Medulla oblongata (tissue), 1 donor: ENCODE measurements at regions not wholly inside any gene's neighbourhood (a gene's known extent, or its start where the extent isn't known, plus 50 kb on each side); places are given as distances from the start of the nearest gene placed in this dataset.

Experiments
- DNase-seq: peaks from one replicate; pipeline ENCODE4 v3.0.0-alpha.2; 2015; ENCODE audit errors: extremely low spot score

DNA sequence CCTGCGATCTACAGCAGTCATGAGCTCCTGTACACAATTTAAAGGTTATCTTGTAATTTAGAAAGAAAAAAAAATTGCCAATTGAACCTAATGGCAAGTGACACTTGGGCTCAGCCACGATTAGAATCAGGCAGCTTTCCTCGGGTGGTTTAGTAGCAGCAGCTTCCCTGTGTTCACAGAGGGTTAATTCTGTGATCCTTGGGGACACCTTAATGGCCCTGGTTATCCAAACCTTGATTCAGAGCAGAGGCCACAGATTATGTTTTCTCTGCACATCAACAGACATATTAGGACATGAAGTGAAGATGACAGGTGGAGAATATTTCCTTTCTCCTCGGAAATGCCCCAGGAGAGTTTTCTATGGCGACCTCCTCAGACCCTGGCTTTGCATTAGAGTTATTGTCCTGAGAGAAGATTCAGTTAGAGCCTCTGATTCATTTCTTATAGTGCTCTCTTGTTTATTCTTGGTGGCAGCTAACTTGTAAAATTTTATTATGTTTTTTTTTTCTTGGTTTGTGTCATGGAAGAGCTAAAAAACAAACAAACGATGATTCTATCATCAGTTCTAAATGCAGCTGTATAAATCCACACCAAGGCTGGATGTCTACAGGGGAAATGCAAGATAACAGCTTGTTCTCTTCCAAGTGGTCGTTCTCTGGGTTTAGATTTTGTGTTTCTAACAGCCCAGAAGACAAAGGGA, 351.2 kb upstream of the DYNLRB2 start:
- no peak for DNase-seq

DNA sequence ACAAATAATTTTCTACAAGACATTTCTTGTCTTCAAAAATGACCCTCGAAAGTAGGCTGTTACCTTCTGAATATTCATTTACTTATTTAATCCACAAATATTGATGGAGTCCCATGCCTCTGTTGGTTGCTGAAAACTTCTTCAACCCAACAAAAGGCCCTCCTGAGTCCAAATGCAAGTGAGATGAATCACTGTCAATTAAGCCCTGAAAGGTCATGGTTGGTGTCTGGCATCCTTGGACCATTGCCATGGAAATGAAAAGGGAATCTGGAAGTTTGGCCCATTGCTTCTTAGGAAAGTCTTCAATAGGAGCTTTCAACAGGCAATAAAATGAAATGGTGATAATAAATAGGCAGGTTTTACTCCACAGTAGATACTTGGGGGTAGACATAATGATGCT, 364.7 kb upstream of the DYNLRB2 start:
- no peak for DNase-seq

DNA sequence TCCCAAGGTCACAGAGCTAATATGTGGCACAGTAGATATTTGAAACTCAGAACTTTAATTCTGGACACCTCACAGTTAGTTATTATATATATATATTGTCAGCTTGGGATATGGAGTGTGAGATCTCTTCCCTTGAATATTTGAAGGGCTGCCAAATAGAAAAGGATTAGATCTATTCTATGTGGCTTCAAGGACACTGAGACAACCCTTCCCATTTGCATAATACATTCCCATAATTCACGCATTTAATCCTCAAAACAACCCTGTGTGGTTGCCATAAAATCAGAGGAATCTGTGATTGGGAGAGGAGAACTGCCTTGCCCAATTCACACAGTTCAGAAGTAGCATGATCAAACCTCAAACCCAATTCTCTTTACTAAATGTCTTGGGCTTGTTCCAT, 365.8 kb upstream of the DYNLRB2 start:
- no peak for DNase-seq

DNA sequence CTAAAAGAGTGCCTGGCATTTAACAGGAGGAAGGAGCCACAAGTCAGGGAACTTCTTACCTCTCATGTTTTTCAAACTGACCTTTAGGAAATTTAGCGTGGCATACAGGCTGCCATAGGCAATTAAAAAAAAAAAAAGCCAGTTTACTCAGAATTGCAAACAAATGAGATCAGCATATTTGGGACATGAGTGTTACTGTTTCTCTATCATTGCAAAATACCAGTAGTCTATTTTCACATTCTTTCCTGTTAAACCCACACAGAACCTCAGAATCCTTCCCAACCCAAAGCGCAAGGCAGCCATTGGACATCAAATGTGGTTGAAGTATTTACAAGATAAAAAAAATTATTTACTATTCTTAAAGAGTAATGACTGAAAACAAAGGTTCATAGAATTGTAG, 366.4 kb upstream of the DYNLRB2 start:
- no peak for DNase-seq

DNA sequence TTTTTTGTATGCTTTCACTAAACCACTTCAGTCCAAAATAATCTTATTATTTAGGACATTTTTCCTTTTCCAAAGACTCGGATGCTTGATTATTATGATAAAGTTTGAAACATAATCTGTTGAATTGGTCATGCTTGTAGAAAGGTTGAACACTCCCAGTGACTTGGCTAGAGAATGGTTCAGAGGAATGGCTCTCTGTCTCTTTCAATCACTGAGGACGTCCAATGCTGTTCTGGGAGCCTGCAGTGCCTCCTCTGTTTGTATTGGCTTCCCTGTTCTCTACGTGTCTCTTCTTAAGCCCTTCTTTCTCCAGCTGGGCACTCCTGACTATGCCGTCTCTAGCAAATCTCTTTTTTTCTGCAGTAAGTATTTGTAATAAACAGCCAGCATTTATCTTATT, 369.0 kb upstream of the DYNLRB2 start:
- no peak for DNase-seq

DNA sequence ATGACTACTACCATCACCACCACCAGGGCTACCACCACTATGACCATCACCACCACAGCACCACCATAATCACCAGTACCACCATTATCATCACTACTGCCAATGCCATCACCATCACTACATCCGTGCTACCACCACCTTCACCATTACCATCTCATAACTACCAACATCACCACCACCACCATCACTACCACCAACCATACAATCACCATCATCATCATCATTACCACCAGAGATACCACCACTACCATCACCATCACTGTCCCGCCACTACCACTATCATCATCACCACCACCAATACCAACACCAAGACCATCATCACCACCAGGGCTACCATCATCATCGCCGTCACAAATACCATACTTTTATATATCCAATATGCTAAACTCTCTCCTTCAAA, 369.6 kb upstream of the DYNLRB2 start:
- no peak for DNase-seq

DNA sequence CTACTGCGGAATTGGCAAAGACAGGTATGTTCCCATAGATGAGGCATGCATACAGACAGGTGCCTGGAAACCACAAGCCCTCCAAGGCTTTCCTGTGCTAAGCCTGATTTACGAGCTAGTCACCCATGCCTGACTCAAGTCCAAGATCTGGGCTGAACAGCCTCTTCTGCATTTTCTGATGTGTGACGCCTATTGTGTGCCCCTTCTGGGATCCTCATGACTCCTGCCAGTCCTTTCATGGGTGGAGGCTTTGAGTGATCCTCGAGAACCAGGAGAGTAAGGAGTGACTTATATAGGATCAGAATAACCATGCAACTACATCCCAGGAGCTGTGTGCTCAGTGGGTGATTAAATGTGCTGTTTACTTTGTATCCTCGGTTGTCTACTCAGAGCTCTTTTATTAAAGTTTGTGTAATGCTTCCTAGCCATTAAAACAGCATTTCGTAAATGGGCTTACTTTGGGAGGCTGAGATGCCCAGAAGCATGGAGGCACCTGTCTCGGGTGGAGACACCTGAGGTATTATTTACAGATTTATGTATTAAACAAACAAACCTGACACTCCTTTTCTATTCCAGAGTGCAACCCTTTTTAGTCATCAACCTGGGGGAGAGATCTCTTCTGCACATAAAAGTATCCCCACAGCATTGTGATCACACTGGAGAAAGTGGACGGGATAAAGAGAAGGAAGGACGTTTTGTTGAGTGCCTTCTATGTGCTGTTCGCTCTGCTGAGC, 373.0 kb upstream of the DYNLRB2 start:
- no peak for DNase-seq

DNA sequence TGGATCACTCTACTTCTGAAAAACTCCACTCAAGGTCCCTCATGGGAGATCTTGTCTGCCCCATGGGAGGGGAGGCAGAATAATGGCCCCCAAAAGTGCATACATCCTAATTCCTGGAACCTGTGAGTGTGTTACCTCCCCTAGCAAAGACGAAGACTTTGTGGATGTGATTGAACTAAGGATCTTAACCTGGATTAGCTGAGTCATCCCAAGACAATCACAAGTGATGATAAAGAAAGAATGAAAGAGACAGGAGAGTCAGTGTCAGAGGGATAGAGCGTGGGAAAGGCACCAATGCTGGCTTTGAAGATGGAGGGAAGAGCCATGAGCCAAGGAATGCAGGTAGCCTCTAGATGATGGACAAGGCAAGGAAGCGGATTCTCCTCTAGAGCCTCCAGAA, 374.7 kb upstream of the DYNLRB2 start:
- DNase-seq, result no peak

DNA sequence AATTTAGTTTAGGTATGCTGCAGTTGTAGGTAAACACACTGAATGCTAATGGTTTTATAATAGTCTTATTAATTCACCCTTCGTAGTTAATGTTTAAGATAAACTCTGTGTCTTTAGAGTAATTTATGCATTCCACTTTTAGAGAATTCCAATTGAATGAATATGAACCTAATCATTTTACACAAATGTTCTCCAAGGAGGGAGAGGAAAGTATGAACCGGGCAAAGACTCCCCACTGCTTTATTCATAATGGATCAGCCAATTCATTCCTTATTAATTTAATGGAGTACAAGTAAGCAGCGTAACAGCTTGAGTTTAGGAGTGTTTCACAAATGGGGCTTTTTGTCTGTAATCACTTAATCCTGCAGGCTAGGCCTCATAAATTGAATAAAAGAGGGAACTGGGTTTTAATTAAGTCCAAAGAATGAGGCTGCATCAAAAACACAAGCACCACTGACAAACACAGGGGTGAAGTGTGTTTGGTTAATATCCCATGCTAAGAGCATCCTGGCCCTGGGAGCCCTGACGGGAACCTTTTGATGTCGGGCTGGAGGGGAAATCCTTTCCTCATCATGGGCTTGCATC, 375.7 kb upstream of the DYNLRB2 start:
- DNase-seq, result no peak

DNA sequence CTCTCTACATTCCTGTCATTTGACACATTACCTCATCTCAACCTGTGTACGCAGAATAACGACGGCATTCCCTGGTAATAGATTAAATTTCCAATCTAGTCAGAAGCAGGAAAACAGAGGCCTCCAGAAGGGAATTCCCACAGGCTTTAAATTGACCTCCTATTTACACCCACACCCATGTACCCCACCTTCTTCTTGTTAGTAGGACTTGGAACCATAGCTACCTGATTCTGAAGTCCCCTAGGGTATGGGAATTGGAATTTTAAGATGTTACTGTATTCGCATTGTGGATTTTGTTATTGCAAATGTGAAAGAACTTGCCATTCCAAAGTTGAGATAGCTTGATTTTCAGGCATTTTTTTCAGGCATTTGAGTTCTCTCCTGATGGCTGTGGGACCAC, 377.5 kb upstream of the DYNLRB2 start:
- DNase-seq, result no peak

DNA sequence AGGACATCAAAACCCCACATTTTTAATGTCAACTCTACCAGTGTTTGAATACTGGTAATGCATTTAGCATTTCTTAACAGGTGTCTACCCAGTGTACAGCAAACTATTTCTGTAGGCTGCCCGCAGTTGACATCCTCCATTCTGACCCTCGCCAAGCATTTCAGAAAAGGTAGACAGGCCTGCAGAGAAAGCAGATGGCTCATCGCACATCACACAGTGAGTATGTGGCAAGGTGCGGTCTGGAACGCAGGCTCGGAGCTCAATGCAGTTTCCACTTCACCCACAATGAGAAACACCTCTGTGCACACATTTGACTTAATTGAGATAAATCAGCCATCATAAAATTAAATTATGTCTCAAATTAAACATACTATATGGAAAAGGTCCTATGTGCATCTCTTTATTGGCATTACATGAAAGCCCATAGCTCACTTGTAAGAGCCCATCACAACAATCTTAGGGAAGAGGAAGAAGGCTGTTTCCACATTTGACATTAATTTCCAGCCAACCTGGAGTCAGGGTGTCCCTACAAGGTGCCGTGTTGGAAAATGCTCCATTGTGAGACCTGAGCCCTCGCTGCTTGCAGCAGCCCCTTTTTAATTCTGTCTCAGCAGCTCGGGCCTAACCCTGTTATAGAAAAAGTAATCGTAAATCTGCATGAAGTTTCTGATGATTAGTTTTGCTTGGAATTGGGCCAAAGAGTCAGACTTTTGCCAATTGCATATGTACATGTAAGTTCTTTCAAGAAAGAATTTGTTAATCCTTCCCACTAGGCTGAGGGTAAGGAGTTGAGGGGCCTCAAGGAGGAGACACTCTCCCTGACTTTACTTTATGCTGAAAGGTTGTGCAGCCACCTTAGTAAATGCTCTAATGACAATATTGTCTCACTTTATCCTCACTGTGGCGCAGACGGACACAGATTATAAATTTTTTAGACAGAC, 378.7 kb upstream of the DYNLRB2 start:
- no peak for DNase-seq

DNA sequence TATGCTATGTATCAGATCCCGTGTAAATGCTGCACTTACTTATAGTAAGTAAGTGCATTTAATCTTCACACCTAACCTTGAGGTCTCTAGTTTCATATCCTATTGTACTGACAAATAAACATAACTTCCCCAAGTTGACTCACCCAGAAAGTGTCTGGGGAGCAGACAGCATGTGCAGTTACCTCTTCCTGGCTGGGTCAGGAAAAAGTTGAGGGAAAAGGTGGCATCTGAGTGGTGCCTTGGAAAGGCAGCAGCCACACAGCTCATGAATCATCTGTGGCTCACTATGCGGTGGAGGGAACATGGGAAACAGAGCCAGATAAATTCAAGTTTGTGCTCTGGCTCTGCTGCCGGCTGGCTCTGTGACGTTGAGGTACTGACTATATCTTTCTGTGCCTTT, 382.0 kb upstream of the DYNLRB2 start:
- no peak for DNase-seq

DNA sequence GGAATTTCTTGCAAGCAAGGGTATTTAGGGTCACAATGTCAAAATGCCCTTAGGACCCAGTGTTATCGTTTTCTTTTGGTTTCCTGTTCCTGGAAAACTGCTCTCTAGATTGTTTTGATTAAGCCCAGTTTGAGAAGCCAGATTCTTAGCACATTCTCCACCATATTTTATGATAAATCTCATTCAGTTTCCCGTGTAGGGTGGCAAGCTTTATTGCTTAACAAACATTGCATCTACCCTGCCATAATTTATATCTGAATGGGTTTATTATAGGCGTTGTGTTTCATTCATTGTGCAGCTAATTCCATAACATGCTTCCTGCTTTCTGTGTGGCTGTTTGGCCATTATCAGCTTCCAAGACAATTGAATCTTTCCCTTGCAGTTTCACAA, 389.1 kb upstream of the DYNLRB2 start:
- DNase-seq, result no peak

DNA sequence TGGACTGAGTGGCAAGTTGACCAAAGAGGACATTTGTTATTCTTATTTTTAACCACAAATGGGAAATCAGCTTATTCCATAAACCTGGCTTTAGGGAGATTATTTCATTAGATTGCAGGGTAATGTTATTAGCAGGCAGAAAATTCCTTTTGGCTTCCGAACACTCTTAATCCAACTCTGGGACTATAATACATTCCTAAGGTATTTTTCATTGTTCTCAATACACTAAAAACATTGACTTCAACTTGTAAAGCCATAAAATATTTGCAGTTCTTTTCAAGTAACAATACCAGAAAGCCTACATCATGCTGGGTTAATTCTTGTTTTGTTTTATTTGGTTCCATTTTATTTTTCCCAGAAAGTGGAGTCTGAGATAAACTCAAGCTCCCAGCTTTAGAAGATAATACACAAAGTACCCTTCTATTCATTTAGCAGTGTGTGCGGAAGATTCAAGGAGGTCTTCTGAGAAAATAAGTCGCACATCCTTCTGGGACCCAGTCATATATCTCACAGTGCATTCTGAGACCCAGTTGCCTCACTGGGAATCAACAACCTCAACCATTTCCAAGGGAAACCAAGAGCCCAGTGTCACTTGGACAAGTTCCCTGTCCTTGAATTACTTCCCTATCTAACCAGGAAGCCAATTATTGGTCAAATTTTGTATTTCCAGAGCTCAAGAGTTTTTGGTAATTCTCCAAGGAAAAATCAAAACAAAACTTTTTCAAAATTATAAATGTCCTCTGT, 389.6 kb upstream of the DYNLRB2 start:
- DNase-seq, result no peak

DNA sequence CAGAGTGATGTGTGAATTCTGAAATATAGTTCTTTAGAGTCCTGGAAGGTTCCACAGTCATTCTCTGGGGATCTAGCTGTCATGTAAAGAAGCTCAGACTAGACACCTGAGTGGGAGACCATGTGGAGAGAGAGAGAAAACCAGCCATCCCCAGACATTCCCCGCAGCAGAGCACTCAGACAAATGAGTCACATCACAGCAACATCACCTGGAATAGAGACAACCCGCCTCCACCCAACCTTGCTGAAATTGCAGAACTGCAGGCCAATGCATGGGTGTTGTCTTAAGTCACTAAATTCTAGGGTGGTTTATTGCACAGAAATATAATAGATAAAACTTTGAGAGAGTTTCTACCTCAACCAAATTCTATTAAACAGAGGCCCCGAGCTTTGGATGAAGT, 392.0 kb upstream of the DYNLRB2 start:
- no peak for DNase-seq

DNA sequence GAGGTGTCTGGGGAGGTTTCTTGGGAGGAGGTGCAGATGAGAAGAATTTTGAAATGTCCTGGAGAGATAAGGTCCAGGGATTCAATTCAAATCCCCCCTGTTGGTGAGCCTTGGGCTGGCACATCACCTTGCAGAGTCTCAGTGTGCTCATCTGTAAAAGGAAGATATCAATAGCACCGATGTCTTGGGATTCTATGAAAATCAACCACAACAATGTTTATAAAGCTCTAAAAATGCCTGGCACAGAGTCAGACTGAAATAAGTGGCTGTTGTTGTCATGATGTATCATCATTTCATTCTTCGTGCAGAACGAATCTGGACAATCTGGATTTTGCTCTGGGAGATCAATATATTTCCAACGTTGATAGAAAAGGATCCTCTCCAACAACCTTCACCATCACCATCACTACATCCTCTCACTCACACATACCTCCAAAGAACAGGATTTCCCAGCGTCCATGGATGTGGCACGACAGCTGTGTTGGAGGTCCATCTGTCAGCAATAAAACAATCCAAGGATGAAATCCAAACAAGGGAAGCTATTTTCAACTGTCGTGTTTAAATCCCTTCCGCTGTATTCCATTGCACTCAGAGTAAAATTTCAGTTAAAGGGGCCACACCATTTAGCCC, 393.7 kb upstream of the DYNLRB2 start:
- DNase-seq, result no peak

DNA sequence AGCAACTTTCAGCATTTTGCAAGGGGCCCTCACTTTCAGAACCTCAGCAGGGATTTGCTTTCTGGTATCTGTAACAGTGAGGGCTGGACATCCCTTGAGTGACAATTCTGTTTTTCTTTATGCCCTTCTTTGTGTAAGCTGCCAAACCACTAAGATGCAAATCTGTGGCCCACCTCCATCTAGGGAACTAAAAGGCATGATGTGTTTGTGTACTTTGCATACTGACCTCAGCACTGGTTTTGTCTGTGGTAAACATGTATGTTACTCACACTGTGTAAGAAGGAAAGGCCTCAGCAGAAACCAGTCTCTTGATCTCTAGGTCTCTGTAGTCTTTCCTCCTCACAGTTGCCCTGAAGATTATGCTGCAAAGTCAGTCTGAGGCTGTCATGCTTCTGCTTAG, 396.6 kb upstream of the DYNLRB2 start:
- DNase-seq, result no peak

DNA sequence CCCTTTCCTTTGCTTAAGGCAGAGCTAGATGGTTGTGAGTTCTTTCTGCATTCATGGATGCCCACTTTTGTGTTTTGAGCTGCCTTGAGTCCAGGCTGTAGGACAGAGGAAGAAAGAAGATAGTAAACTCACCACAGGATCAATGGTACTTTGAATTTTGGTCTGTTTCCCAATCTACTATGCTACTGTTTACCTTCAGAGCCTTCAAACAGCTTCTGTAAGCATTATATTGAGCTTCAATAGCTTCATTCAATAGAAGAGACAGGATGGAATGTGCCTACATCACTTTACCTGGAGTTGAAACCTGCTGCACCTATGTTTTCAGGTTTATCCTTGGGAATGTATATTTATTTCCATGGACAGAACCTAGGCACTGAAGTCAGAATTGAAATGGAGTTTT, 397.9 kb upstream of the DYNLRB2 start:
- no peak for DNase-seq

DNA sequence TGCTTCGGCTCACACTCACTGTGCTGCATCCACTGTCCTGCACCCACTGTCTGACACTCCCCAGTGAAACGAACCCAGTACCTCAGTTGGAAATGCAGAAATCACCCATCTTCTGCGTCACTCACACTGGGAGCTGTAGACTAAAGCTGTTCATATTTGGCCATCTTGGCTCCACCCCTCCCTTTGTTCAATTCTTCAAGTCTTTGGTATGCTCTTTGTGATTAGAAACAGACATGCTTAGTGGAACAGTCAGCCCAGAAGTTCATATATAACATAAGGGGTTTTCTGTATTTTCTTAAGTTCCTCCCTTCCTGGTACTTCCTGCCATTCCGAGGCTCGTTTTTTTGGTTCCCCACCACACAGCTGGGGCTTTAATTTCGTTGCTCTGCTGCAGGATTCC, 398.5 kb upstream of the DYNLRB2 start:
- no peak for DNase-seq

DNA sequence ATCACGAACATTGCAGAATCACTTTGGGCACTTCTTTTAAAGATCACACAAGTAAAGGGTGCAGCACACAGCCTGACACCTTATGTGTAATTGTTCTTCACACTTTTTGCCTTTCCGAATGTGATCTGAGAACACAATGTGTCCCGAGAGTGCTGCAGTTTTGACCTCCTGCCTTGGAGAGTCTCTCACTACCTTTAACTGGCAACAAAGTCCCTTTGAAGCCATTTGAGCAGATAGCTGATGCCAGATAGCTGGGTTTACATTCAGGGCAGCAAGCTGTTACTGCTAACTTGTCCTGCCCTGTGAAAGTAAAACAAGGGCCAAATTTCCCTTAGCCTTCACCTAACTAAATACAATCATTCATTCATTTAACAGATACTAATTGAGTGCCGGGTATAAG, 411.0 kb upstream of the DYNLRB2 start:
- no peak for DNase-seq

DNA sequence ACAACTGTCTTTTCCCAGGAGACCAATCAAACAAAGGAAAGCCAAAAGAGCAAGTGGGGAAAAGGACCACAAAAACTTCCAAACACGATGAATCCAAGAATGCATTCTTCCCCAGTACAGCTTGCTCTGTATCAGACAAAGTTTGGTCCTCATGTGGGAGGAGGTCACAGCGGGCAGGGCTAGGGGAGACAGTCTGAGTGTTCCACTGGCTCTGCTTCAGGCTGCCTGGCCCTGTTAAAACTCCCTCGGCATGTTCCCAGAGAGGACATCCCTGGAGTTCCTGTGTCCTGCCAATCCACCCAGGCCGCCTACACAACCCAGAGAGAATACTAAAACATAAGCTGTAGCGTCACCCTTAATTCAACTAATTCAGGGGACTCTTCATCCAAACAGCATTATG, 415.1 kb upstream of the DYNLRB2 start:
- DNase-seq, result no peak
